ENCODE measurements at regions not wholly inside any gene's neighbourhood (a gene's known extent, or its start where the extent isn't known, plus 50 kb on each side); places are given as distances from the start of the nearest gene placed in this dataset.
"Not testable (repeated sequence)": the region's sequence is repeated elsewhere in the genome, so short reads cannot be mapped to it uniquely, and the experiment has no call there.

GRCh38 chr6:84847390-84848160, 83.2 kb upstream of the TBX18 start:
- Histone ChIP-seq H3K9me3 (ENCODE audit: insufficient read depth, low read depth, low read length) (no peaks in the 10 kb centered on the region), H3K27ac (ENCODE audit: low read depth, low read length) (no peak overlapping the region), H3K27me3 (ENCODE audit: insufficient read depth, low read length) (no peaks in the 10 kb centered on the region), H3K4me1 (ENCODE audit: insufficient read depth, low read length) (no peaks in the 10 kb centered on the region), H3K4me3 (ENCODE audit: low read length) (no peak overlapping the region), H3K36me3 (ENCODE audit: insufficient read depth, low read length) (no peaks in the 10 kb centered on the region), H3K9ac (ENCODE audit: low read depth, low read length) (no peak overlapping the region)
- WGBS, result 95% methylated on average over 3 of the region's 3 CpGs

DNA sequence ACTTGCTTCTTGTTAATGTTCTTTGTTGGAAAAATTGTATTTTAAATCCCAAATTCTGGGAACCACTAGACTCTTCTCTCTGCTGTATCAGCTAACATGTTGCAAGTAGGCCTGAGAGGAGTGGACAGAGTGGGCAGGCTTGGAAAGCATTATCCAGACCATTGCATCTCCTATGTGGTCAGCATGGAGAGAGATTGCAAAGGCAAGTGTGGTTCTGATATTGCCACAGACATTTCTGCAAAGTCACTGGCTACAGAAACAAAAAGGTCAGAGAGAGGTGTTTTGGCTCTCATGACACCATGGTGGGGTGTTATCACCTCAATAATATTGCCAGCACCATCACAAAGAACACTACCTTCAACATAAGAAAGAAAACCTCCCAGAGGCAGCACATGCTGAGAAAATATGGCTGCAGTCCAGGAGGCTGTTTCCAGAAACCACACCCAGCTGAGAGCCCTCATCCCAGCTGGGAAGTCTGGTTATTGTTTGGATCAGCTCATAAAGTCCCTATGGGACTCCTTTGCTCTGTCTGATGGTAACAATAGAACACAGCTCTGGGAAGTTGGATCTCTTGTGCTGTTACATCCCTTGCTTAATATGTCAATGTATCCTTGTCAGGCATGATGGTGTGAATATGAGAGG, 78.2 kb upstream of the TBX18 start:
- H3K4me3 ChIP-seq (ENCODE audit: low read length), result no peak overlapping the region

DNA sequence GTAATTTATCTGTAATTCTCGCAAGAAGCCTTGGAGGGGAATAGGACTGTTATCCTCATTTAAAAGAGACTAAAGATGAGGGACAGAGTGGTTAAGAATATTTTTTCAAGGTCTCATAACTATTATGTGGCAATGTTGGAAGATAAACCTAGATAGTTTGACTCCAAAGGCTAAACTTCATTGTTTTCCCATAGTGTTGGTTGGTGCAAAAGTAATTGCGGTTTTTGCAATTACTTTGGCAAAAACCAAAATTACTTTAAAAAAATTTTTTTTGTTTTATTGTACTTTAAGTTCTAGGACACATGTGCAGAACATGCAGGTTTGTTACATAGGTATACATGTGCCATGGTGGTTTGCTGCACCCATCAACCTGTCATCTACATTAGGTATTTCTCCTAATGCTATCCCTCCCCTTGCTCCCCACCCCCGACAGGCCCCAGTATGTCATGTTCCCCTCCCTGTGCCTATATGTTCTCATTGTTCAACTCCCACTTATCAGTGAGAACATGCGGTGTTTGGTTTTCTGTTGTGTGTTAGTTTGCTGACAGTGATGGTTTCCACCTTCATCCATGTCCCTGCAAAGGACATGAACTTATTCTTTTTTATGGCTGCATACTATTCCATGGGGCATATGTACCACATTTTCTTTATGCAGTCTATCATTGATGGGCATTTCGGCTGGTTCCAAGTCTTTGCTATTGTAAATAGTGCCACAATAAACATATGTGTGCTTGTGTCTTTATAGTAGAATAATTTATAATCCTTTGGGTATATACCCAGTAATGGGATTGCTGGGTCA, 72.9 kb upstream of the TBX18 start:
- H3K4me1 ChIP-seq (ENCODE audit: insufficient read depth, low read length); H3K9ac ChIP-seq (ENCODE audit: low read depth, low read length); H3K9me3 ChIP-seq (ENCODE audit: insufficient read depth, low read depth, low read length); H3K36me3 ChIP-seq (ENCODE audit: insufficient read depth, low read length); H3K4me3 ChIP-seq (ENCODE audit: low read length); H3K27ac ChIP-seq (ENCODE audit: low read depth, low read length); H3K27me3 ChIP-seq (ENCODE audit: insufficient read depth, low read length): not testable (repeated sequence)
- WGBS, result 94% methylated on average over 3 of the region's 5 CpGs

More for the DNA sequence above, 78.2 kb upstream of the TBX18 start:
- no peaks in the 10 kb centered on the region for H3K27me3 ChIP-seq (ENCODE audit: insufficient read depth, low read length)
- H3K9me3 ChIP-seq (ENCODE audit: insufficient read depth, low read depth, low read length), result no peaks in the 10 kb centered on the region
- H3K36me3 ChIP-seq (ENCODE audit: insufficient read depth, low read length), result no peaks in the 10 kb centered on the region
- H3K4me1 ChIP-seq (ENCODE audit: insufficient read depth, low read length), result no peaks in the 10 kb centered on the region
- H3K27ac ChIP-seq (ENCODE audit: low read depth, low read length), result no peak overlapping the region
- no peak overlapping the region for H3K9ac ChIP-seq (ENCODE audit: low read depth, low read length)

DNA sequence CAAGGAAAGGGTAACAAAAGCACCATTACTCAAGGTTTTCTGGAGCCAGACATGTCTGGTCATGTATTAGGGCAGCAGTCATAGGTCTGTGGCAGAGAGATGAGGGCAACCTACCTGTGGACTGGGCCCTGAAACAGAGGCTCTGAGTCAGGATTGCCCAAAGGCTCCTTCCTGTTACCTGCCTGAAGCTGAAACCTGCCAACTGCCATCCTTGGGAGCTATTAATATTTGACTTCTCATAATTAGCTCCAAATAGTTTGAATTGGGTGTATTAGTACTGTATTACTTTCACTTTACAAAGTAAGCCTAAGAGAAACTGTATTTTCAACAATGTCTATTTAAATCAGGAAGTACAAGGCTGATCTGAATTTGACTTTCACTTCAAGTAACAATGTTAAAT, 72.0 kb upstream of the TBX18 start:
- H3K9ac ChIP-seq (ENCODE audit: low read depth, low read length), result no peak overlapping the region
- H3K27me3 ChIP-seq (ENCODE audit: insufficient read depth, low read length), result no peaks in the 10 kb centered on the region
- H3K4me1 ChIP-seq (ENCODE audit: insufficient read depth, low read length), result no peaks in the 10 kb centered on the region
- no peak overlapping the region for H3K27ac ChIP-seq (ENCODE audit: low read depth, low read length)
- H3K36me3 ChIP-seq (ENCODE audit: insufficient read depth, low read length), result no peaks in the 10 kb centered on the region
- H3K9me3 ChIP-seq (ENCODE audit: insufficient read depth, low read depth, low read length), result peaks cover 13% of the 10 kb centered on the region; the same call in 1 of the 2 replicates
- H3K4me3 ChIP-seq (ENCODE audit: low read length), result no peak overlapping the region

- H3K27me3 ChIP-seq (ENCODE audit: insufficient read depth, low read length), result no peaks in the 10 kb centered on the region
- no peak overlapping the region for H3K27ac ChIP-seq (ENCODE audit: low read depth, low read length)
- 80% methylated on average over 1 of the region's 1 CpG for WGBS
- peaks cover 13% of the 10 kb centered on the region; the same call in 1 of the 2 replicates for H3K9me3 ChIP-seq (ENCODE audit: insufficient read depth, low read depth, low read length)
- H3K4me3 ChIP-seq (ENCODE audit: low read length), result no peak overlapping the region
- H3K9ac ChIP-seq (ENCODE audit: low read depth, low read length), result no peak overlapping the region
- H3K36me3 ChIP-seq (ENCODE audit: insufficient read depth, low read length), result no peaks in the 10 kb centered on the region
- H3K4me1 ChIP-seq (ENCODE audit: insufficient read depth, low read length), result no peaks in the 10 kb centered on the region
These were observed 70.9 kb upstream of the TBX18 start for GRCh38 chr6:84835340-84835739.

- H3K4me1 ChIP-seq (ENCODE audit: insufficient read depth, low read length); H3K9ac ChIP-seq (ENCODE audit: low read depth, low read length); H3K27me3 ChIP-seq (ENCODE audit: insufficient read depth, low read length); H3K36me3 ChIP-seq (ENCODE audit: insufficient read depth, low read length); H3K4me3 ChIP-seq (ENCODE audit: low read length); H3K27ac ChIP-seq (ENCODE audit: low read depth, low read length): not testable (repeated sequence)
- 84% methylated on average over 6 of the region's 6 CpGs for WGBS
- H3K9me3 ChIP-seq (ENCODE audit: insufficient read depth, low read depth, low read length), result peaks cover 13% of the 10 kb centered on the region; the same call in 1 of the 2 replicates
These were observed 67.5 kb upstream of the TBX18 start for GRCh38 chr6:84831924-84832323.

DNA sequence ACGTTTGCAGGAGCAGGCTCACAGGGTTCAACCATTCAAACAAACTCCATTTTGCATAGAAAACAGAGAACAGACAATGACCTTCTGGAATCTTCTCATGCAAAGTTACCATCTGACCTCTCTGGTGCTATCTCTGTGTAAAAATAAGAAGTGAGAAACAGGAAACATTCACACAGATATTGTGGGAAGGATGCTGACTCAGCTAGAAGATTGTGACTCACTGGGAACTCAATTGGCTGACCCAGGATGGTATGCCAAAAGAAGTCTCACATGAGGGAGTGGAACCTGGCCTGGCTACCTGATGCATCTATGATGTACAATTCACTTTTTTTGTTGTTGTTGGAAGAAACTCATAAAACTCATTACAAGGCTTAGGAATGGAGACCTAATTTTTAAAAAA, 61.1 kb upstream of the TBX18 start:
- 94% methylated on average over 1 of the region's 1 CpG for WGBS
- Histone ChIP-seq H3K27me3 (ENCODE audit: insufficient read depth, low read length) (no peaks in the 10 kb centered on the region), H3K4me3 (ENCODE audit: low read length) (no peak overlapping the region), H3K9ac (ENCODE audit: low read depth, low read length) (no peak overlapping the region), H3K4me1 (ENCODE audit: insufficient read depth, low read length) (no peaks in the 10 kb centered on the region), H3K27ac (ENCODE audit: low read depth, low read length) (no peak overlapping the region), H3K9me3 (ENCODE audit: insufficient read depth, low read depth, low read length) (no peaks in the 10 kb centered on the region), H3K36me3 (ENCODE audit: insufficient read depth, low read length) (no peaks in the 10 kb centered on the region)

DNA sequence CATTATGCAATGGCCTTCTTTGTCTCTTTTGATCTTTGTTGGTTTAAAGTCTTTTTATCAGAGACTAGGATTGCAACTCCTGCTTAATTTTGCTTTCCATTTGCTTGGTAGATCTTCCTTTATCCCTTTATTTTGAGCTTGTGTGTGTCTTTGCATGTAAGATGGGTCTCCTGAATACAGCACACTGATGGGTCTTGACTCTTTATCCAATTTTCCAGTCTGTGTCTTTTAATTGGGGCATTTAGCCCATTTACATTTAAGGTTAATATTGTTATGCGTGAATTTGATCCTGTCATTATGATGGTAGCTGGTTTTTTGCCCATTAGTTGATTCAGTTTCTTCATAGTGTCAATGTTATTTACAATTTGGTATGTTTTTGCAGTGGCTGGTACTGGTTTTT, 56.9 kb upstream of the TBX18 start:
- H3K27ac ChIP-seq (ENCODE audit: low read depth, low read length); H3K36me3 ChIP-seq (ENCODE audit: insufficient read depth, low read length); H3K27me3 ChIP-seq (ENCODE audit: insufficient read depth, low read length); H3K4me1 ChIP-seq (ENCODE audit: insufficient read depth, low read length); H3K4me3 ChIP-seq (ENCODE audit: low read length); H3K9ac ChIP-seq (ENCODE audit: low read depth, low read length); H3K9me3 ChIP-seq (ENCODE audit: insufficient read depth, low read depth, low read length): not testable (repeated sequence)
- WGBS, result 92% methylated on average over 1 of the region's 1 CpG

DNA sequence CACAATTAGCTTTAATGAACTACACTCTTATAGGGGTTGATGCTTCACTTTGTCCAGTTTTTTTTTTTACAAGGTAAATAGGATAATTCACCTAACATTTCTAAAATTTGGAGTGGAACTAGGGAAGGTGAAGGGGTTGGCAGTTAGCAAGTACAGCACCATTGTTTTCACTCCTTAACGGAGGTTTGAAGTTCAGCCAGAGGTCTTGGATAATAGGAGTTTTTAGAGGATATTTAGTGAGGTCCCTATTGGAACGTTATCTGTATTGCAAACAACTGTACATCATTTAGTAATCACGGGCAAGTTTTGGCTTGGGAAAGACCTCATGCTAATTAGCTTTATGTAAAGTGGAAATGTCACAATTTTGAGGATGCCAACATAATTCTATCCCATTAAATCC, 52.3 kb upstream of the TBX18 start:
- no peaks in the 10 kb centered on the region for H3K9me3 ChIP-seq (ENCODE audit: insufficient read depth, low read depth, low read length)
- WGBS, result 93% methylated on average over 1 of the region's 3 CpGs

GRCh38 chr6:84815896-84816735, 51.7 kb upstream of the TBX18 start:
- Histone ChIP-seq H3K9me3 (ENCODE audit: insufficient read depth, low read depth, low read length) (no peaks in the 10 kb centered on the region), H3K9ac (ENCODE audit: low read depth, low read length) (no peak overlapping the region), H3K27me3 (ENCODE audit: insufficient read depth, low read length) (no peaks in the 10 kb centered on the region), H3K4me3 (ENCODE audit: low read length) (no peak overlapping the region), H3K36me3 (ENCODE audit: insufficient read depth, low read length) (no peaks in the 10 kb centered on the region), H3K4me1 (ENCODE audit: insufficient read depth, low read length) (no peaks in the 10 kb centered on the region), H3K27ac (ENCODE audit: low read depth, low read length) (no peak overlapping the region)
- 94% methylated on average over 3 of the region's 3 CpGs for WGBS

More for the DNA sequence above, 52.3 kb upstream of the TBX18 start:
- Histone ChIP-seq H3K4me1 (ENCODE audit: insufficient read depth, low read length) (no peaks in the 10 kb centered on the region), H3K27ac (ENCODE audit: low read depth, low read length) (no peak overlapping the region), H3K4me3 (ENCODE audit: low read length) (no peak overlapping the region), H3K27me3 (ENCODE audit: insufficient read depth, low read length) (no peaks in the 10 kb centered on the region), H3K9ac (ENCODE audit: low read depth, low read length) (no peak overlapping the region), H3K36me3 (ENCODE audit: insufficient read depth, low read length) (no peaks in the 10 kb centered on the region)

Measured in HUES64 (cell line).